Uterus (tissue), 3 donors: ENCODE measurements at regions not wholly inside any gene's neighbourhood (a gene's known extent, or its start where the extent isn't known, plus 50 kb on each side); places are given as distances from the start of the nearest gene placed in this dataset.
A peak's percentile ranks its signal among the peaks of the same experiment; 100 is the strongest.

Experiments
- DNase-seq, 2 donors: peaks; one replicate each; pipeline ENCODE4 v3.0.0-alpha.2; 2019 to 2020
- H3K27ac ChIP-seq, 2 donors: fragments of 200-600 bp; sonication (generic); 1 replicate in 1 of 2; 2 replicates in 1 of 2; pipeline ENCODE4 v1.5.1; 2016 to 2018
- H3K27me3 ChIP-seq, 2 donors: fragments of 200-600 bp; sonication (generic); one replicate each; pipeline ENCODE4 v1.5.1; 2018 to 2019; ENCODE audit warnings: control low read depth in 1 of 2
- H3K36me3 ChIP-seq, 2 donors: fragments of 200-600 bp; sonication (generic); one replicate each; pipeline ENCODE4 v1.5.1; 2019; ENCODE audit warnings: control low read depth in 1 of 2
- H3K4me1 ChIP-seq, 2 donors: fragments of 200-600 bp; sonication (generic); one replicate each; pipeline ENCODE4 v1.5.1; 2018 to 2019; ENCODE audit warnings: control low read depth in 1 of 2
- H3K4me3 ChIP-seq, 2 donors: fragments of 200-600 bp; sonication (generic); 1 replicate in 1 of 2; 2 replicates in 1 of 2; pipeline ENCODE4 v1.5.1; 2018 to 2019; ENCODE audit warnings: mild to moderate bottlenecking in 1 of 2
- H3K9me3 ChIP-seq, 2 donors: fragments of 200-600 bp; sonication (generic); one replicate each; pipeline ENCODE4 v1.5.1; 2019; ENCODE audit warnings: control low read depth in 1 of 2
- CTCF ChIP-seq, 4 experiments: fragments of 200-600 bp in 2 of 4; fragments of 450-650 bp in 2 of 4; sonication (generic) in 2 of 4; IDR thresholded peaks; one replicate each; pipeline ENCODE4 v1.5.1; 2016 to 2019; ENCODE audit warnings: antibody characterized with exemption in 4 of 4, mild to moderate bottlenecking in 2 of 4, moderate library complexity in 1 of 4
- POLR2A ChIP-seq, 2 donors: fragments of 450-650 bp; IDR thresholded peaks; one replicate each; pipeline ENCODE4 v1.6.1; 2016; ENCODE audit warnings: antibody characterized with exemption in 2 of 2, mild to moderate bottlenecking in 1 of 2, moderate library complexity in 1 of 2
- intact Hi-C: fragments of 100-400 bp; cut with DNase I; formaldehyde crosslinking; loops from one replicate; pipeline ENCODE4 v1.15.1; 2023; ENCODE audit warnings: low total_unique reads
- donor health status: DM: yes; HTN: yes; CAD: no.

DNA sequence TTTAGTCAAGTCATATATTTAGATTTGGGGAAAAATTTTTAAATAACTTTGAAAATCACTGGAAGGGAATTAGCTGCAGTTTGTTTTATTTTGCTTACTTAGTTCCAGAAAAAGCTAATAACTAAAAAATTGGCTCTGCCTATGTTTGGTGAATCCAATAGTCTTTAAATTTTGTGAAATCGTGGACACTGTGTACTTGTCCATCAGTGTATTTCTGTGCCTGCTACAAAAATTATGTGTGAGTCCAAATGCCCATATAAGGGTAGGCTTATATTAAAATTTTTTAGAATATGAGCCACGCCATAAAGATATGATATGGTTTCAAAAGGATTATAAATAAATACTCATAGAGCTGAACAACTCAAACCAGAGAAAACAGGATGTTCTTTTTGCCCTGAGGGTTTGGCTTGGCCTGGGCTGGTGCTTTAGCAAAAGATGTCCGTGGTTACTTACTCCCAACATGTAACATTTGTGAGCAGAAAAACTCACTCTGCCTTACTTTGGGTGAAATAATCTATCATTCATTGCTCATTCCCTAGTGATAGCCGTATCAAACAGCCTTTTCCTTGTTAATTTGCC, 133.2 kb upstream of the PRLR start:
- Histone ChIP-seq H3K36me3 (no peaks in the 10 kb centered on the region), H3K4me1 (no peaks in the 10 kb centered on the region), H3K4me3 (no peak overlapping the region), H3K27ac (peak overlapping the region; percentile 17 to 35), H3K9me3 (no peaks in the 10 kb centered on the region), H3K27me3 (no peaks in the 10 kb centered on the region)
- intact Hi-C loops: no loop called here
- DNase-seq: no peak
- TF ChIP-seq CTCF (IDR thresholded peaks at IDR 0.05) (no peak), POLR2A (IDR thresholded peaks at IDR 0.05) (no peak)

DNA sequence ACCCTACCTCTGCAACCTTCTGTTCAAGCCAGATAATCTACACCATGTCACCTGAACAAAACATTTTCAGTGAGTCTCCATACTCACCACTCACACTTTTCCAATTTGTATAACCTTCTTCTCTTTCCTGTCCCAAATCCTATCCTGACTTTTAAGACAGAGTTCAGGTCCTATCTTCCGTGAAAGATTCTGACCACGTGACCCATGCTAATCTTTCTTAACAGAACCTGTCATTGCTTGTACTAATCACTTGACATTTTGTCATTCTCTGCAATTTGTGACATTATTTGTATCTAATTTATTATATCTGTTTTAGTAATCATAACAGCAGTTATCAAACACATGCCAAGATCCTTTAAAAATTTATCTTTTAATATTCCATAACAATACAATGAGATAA, 132.5 kb upstream of the PRLR start:
- intact Hi-C loops: no loop called here
- Histone ChIP-seq H3K4me1 (no peaks in the 10 kb centered on the region), H3K4me3 (no peak overlapping the region), H3K27me3 (no peaks in the 10 kb centered on the region), H3K27ac (no peak overlapping the region), H3K9me3 (no peaks in the 10 kb centered on the region), H3K36me3 (no peaks in the 10 kb centered on the region)
- TF ChIP-seq CTCF (IDR thresholded peaks at IDR 0.05): no peak
- DNase-seq: no peak

DNA sequence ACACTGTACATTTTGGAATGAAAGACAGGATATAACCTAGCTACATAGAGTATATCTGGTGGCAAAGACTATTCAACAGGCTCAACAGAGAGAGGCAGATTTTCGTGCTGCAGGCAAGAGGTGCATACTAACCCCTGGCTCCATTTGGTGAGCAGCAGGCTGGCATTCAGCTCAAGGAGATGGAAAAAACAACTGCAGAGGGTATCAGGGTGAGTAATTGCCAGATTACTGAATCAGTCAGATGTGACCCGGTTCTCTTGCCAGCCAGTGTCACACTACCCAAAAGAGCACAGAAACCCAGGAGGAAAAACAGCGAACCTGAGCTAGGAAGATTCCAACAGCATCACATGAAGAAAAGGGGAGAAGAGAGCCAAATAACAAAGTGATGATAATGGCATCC, 130.4 kb upstream of the PRLR start:
- H3K4me3 ChIP-seq: no peak overlapping the region
- TF ChIP-seq CTCF (IDR thresholded peaks at IDR 0.05) (no peak), POLR2A (IDR thresholded peaks at IDR 0.05) (no peak)
- H3K4me1 ChIP-seq: no peaks in the 10 kb centered on the region
- H3K9me3 ChIP-seq: no peaks in the 10 kb centered on the region
- intact Hi-C loops: no loop called here
- no peaks in the 10 kb centered on the region for H3K36me3 ChIP-seq
- H3K27me3 ChIP-seq: no peaks in the 10 kb centered on the region
- DNase-seq: no peak
- H3K27ac ChIP-seq: no peak overlapping the region

DNA sequence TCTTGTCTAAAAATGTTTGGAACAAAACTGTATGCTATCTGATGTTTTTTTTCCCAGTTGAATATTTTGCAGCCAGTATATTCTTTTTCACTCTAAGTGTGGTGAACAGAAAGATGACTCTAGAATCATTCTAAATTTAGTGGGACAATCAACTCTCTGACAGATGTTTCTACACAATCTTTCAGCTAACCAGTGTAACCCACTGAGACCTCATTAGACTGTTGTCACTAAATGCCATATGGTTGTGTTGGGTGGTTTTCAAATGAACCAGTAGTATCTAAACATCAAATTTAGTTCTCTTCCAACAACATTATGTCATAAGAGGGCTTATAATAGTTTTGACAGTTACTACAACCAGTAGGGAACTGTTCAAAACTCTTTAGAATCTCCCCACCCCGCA, 129.6 kb upstream of the PRLR start:
- intact Hi-C loops: no loop called here
- Histone ChIP-seq H3K4me1 (no peaks in the 10 kb centered on the region), H3K36me3 (no peaks in the 10 kb centered on the region), H3K9me3 (no peaks in the 10 kb centered on the region), H3K27me3 (no peaks in the 10 kb centered on the region), H3K27ac (no peak overlapping the region), H3K4me3 (no peak overlapping the region)
- no peak for TF ChIP-seq POLR2A (IDR thresholded peaks at IDR 0.05)
- TF ChIP-seq CTCF (IDR thresholded peaks at IDR 0.05): no peak
- DNase-seq: no peak

DNA sequence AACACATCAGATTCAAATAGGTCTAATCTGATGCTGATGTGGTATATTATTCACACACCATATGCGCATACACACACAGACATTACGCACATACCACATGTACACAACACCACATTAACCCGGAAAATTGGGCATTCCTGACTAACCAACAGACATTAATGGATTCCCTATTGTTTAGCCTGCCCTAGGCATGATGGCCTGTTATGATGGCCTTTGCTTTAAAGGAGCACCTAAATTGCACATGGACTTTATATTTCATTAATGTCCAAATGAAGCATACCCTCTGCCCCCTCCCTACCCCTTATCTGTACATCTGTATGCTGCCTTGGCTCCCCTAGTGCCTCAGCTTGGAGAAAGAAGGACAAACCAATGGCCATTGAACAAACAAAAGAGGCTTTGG, 127.7 kb upstream of the PRLR start:
- Histone ChIP-seq H3K27me3 (no peaks in the 10 kb centered on the region), H3K9me3 (no peaks in the 10 kb centered on the region), H3K36me3 (no peaks in the 10 kb centered on the region), H3K4me3 (no peak overlapping the region), H3K4me1 (no peaks in the 10 kb centered on the region), H3K27ac (no peak overlapping the region)
- DNase-seq: no peak
- intact Hi-C loops: no loop called here
- no peak for TF ChIP-seq POLR2A (IDR thresholded peaks at IDR 0.05)
- no peak for TF ChIP-seq CTCF (IDR thresholded peaks at IDR 0.05)
